HG02973 (cell line): ENCODE measurements at regions not wholly inside any gene's neighbourhood (a gene's known extent, or its start where the extent isn't known, plus 50 kb on each side); places are given as distances from the start of the nearest gene placed in this dataset.
A peak's percentile ranks its signal among the peaks of the same experiment; 100 is the strongest.

Source experiments
- ATAC-seq: cut with Tn5 transposase; IDR thresholded peaks from one replicate; pipeline ENCODE4 v1.9.1; 2021; ENCODE audit warnings: moderate library complexity; ENCODE audit not compliant: unreplicated experiment

GRCh38 chr12:47314996-47315395, 235.2 kb upstream of the AMIGO2 start:
- no peak for ATAC-seq

- peak; percentile 86 for ATAC-seq
These were observed 233.2 kb upstream of the AMIGO2 start for GRCh38 chr12:47312808-47313426.

- ATAC-seq: no peak
These were observed 232.4 kb upstream of the AMIGO2 start for GRCh38 chr12:47312147-47312546.

- no peak for ATAC-seq
These were observed 231.8 kb upstream of the AMIGO2 start for GRCh38 chr12:47311568-47311967.

GRCh38 chr12:47311010-47311409, 231.3 kb upstream of the AMIGO2 start:
- no peak for ATAC-seq

- no peak for ATAC-seq
These were observed 228.9 kb upstream of the AMIGO2 start for GRCh38 chr12:47308672-47309071.

- peak; percentile 74 for ATAC-seq
These were observed 228.1 kb upstream of the AMIGO2 start for GRCh38 chr12:47307680-47308399.

GRCh38 chr12:47306773-47307679, 227.3 kb upstream of the AMIGO2 start:
- peak; percentile 36 for ATAC-seq

GRCh38 chr12:47306130-47306529, 226.4 kb upstream of the AMIGO2 start:
- ATAC-seq: no peak

- ATAC-seq: no peak
These were observed 225.7 kb upstream of the AMIGO2 start for GRCh38 chr12:47305464-47305863.

GRCh38 chr12:47303995-47304560, 224.3 kb upstream of the AMIGO2 start:
- ATAC-seq: no peak

- ATAC-seq: no peak
These were observed 223.4 kb upstream of the AMIGO2 start for GRCh38 chr12:47303207-47303606.

GRCh38 chr12:47302111-47302671, 222.4 kb upstream of the AMIGO2 start:
- ATAC-seq: peak; percentile 83

GRCh38 chr12:47299586-47299985, 219.8 kb upstream of the AMIGO2 start:
- no peak for ATAC-seq

GRCh38 chr12:47297993-47298392, 218.2 kb upstream of the AMIGO2 start:
- no peak for ATAC-seq

GRCh38 chr12:47296828-47297227, 217.1 kb upstream of the AMIGO2 start:
- ATAC-seq: no peak

- ATAC-seq: no peak
These were observed 213.6 kb upstream of the AMIGO2 start for GRCh38 chr12:47293406-47293805.

- no peak for ATAC-seq
These were observed 206.9 kb upstream of the AMIGO2 start for GRCh38 chr12:47286676-47287075.
